Loucy (cell line): ENCODE measurements at regions not wholly inside any gene's neighbourhood (a gene's known extent, or its start where the extent isn't known, plus 50 kb on each side); places are given as distances from the start of the nearest gene placed in this dataset.

Source experiments
- H2AFZ ChIP-seq: fragments of 200-600 bp; sonication (generic); 2 replicates; pipeline ENCODE4 v1.6.0; 2016; ENCODE audit warnings: antibody characterized with exemption, mild to moderate bottlenecking, low read length, moderate library complexity
- H3F3A ChIP-seq: fragments of 200-600 bp; 2 replicates; pipeline ENCODE4 v1.6.0; 2016; ENCODE audit warnings: antibody characterized with exemption, low read depth, mild to moderate bottlenecking
- H3K27me3 ChIP-seq: fragments of 200-600 bp; sonication (generic); 2 replicates; pipeline ENCODE4 v1.6.1; 2014; ENCODE audit warnings: low read length, mild to moderate bottlenecking; ENCODE audit not compliant: insufficient read depth, poor library complexity, severe bottlenecking
- H3K36me3 ChIP-seq: fragments of 200-600 bp; sonication (generic); 2 replicates; pipeline ENCODE4 v1.6.1; 2016; ENCODE audit warnings: low read length; ENCODE audit not compliant: insufficient read depth
- H3K4me1 ChIP-seq: fragments of 200-600 bp; sonication (generic); 2 replicates; pipeline ENCODE4 v1.5.1; 2014; ENCODE audit warnings: low read length, mild to moderate bottlenecking; ENCODE audit not compliant: insufficient read depth, poor library complexity, severe bottlenecking
- H3K4me2 ChIP-seq: fragments of 200-600 bp; sonication (generic); 2 replicates; pipeline ENCODE4 v1.6.0; 2014; ENCODE audit warnings: antibody characterized with exemption, low read length, low read depth, mild to moderate bottlenecking; ENCODE audit not compliant: poor library complexity, severe bottlenecking
- H3K4me3 ChIP-seq: fragments of 200-600 bp; sonication (generic); 2 replicates; pipeline ENCODE4 v1.5.1; 2014; ENCODE audit warnings: low read length, mild to moderate bottlenecking, mixed read lengths; ENCODE audit not compliant: poor library complexity, severe bottlenecking
- H3K79me2 ChIP-seq: fragments of 200-600 bp; sonication (generic); 2 replicates; pipeline ENCODE4 v1.6.1; 2014; ENCODE audit warnings: low read length; ENCODE audit not compliant: insufficient read depth
- H3K9ac ChIP-seq: fragments of 200-600 bp; sonication (generic); 2 replicates; pipeline ENCODE4 v1.6.0; 2014; ENCODE audit warnings: mild to moderate bottlenecking, low read depth, low read length, moderate library complexity; ENCODE audit not compliant: poor library complexity, severe bottlenecking
- H3K9me2 ChIP-seq: fragments of 200-600 bp; sonication (generic); replicated peaks from 2 replicates; pipeline ENCODE4 v1.6.1; 2016; ENCODE audit warnings: low read depth, low read length, mixed read lengths
- H3K9me3 ChIP-seq: fragments of 200-600 bp; sonication (generic); 2 replicates; pipeline ENCODE4 v1.6.1; 2014; ENCODE audit warnings: mild to moderate bottlenecking, antibody characterized with exemption, low read length, low read depth; ENCODE audit not compliant: insufficient read depth
- H4K20me1 ChIP-seq: fragments of 200-600 bp; sonication (generic); 2 replicates; pipeline ENCODE4 v1.6.0; 2014; ENCODE audit warnings: antibody characterized with exemption, low read length, mild to moderate bottlenecking; ENCODE audit not compliant: insufficient read depth, poor library complexity, severe bottlenecking
- EZH2phosphoT487 ChIP-seq: fragments of 200-600 bp; IDR thresholded peaks from 2 replicates; pipeline ENCODE4 v1.6.1; 2018; ENCODE audit warnings: antibody characterized with exemption, mild to moderate bottlenecking, moderate library complexity, borderline replicate concordance
- TF ChIP-seq, protein P1 (sequence below): fragments of 200-600 bp; sonication (generic); conservative IDR thresholded peaks from 2 replicates; pipeline ENCODE4 v1.5.1; 2014; ENCODE audit warnings: mild to moderate bottlenecking, antibody characterized with exemption, low read length

DNA sequence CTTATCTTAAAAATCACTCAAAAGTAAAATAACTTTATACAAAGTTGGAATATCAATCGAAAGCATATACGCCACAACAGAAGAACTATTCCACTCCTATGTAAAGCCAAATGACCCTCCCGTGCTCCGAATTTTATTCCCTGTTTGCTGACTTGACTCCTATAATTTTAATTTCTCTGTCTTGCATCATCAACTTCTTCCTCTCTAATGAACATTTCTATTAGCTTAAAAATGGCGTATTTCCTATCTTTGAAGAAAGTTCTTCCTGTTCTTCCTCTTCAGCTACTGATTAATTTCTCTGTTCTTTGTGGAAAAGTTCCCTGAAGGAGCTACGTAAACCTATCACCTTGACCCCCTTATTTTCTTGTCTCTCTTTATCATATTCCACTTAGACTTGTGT, 389.3 kb downstream of the LMO7 start:
- H4K20me1 ChIP-seq: no peaks in the 10 kb centered on the region
- no peaks in the 10 kb centered on the region for H3K79me2 ChIP-seq
- H3K9me2 ChIP-seq: no peaks in the 10 kb centered on the region
- H3K4me3 ChIP-seq: no peak overlapping the region
- H3K9ac ChIP-seq: no peak overlapping the region
- no peaks in the 10 kb centered on the region for H3K9me3 ChIP-seq
- H3F3A ChIP-seq: no peaks in the 10 kb centered on the region
- no peak overlapping the region for H3K4me2 ChIP-seq
- H3K36me3 ChIP-seq: no peaks in the 10 kb centered on the region
- no peak overlapping the region for H2AFZ ChIP-seq
- no peaks in the 10 kb centered on the region for H3K27me3 ChIP-seq
- no peaks in the 10 kb centered on the region for H3K4me1 ChIP-seq
- TF ChIP-seq, protein P1, sequence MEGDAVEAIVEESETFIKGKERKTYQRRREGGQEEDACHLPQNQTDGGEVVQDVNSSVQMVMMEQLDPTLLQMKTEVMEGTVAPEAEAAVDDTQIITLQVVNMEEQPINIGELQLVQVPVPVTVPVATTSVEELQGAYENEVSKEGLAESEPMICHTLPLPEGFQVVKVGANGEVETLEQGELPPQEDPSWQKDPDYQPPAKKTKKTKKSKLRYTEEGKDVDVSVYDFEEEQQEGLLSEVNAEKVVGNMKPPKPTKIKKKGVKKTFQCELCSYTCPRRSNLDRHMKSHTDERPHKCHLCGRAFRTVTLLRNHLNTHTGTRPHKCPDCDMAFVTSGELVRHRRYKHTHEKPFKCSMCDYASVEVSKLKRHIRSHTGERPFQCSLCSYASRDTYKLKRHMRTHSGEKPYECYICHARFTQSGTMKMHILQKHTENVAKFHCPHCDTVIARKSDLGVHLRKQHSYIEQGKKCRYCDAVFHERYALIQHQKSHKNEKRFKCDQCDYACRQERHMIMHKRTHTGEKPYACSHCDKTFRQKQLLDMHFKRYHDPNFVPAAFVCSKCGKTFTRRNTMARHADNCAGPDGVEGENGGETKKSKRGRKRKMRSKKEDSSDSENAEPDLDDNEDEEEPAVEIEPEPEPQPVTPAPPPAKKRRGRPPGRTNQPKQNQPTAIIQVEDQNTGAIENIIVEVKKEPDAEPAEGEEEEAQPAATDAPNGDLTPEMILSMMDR: no peak
- no peak for TF ChIP-seq EZH2phosphoT487

DNA sequence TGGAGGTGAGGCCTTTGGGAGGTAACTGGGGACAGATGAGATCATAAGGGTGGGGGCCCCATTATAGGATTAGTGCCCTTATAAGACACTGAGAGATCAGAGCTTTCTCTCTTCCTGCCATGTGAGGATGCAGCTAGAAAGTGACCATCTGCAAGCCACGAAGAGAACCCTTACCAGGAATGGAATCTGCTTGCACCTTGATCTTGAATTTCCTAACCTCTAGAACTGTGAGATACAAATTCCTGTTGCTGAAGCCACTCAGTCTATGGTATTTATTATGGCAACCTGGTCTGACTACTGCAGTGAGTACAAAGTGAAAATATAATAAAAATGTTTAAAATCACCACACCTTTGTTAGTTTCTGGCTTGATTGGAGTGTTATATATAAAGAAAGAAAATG, 388.0 kb downstream of the LMO7 start:
- H3K79me2 ChIP-seq: no peaks in the 10 kb centered on the region
- H4K20me1 ChIP-seq: no peaks in the 10 kb centered on the region
- no peaks in the 10 kb centered on the region for H3K4me1 ChIP-seq
- no peaks in the 10 kb centered on the region for H3K9me3 ChIP-seq
- no peak overlapping the region for H2AFZ ChIP-seq
- H3K4me3 ChIP-seq: no peak overlapping the region
- H3K9ac ChIP-seq: no peak overlapping the region
- H3K27me3 ChIP-seq: no peaks in the 10 kb centered on the region
- H3K9me2 ChIP-seq: no peaks in the 10 kb centered on the region
- TF ChIP-seq, protein P1: no peak
- H3K36me3 ChIP-seq: no peaks in the 10 kb centered on the region
- no peak overlapping the region for H3K4me2 ChIP-seq
- H3F3A ChIP-seq: no peaks in the 10 kb centered on the region

DNA sequence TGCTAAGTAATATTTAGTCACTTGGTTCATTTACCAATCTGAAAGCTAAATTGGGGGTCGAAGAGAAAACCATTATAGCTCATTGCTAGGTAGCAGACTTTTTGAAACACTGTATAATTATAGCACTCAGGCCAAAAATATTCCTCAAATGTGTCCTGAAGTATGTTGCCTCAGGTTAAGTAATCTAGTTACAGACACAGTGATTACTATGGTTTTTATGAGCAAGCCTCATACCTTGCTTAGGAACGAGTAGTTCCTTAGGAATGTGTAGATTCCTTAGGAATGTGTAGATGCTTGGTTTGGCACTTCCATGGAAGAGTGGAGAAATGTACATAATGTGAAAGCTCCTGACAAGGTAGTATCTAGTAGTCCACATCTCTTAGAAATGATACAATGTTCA, 387.5 kb downstream of the LMO7 start:
- H3K27me3 ChIP-seq: no peaks in the 10 kb centered on the region
- TF ChIP-seq EZH2phosphoT487: no peak
- TF ChIP-seq, protein P1: no peak
- no peaks in the 10 kb centered on the region for H3K36me3 ChIP-seq
- H3K9me2 ChIP-seq: no peaks in the 10 kb centered on the region
- H3K79me2 ChIP-seq: no peaks in the 10 kb centered on the region
- H3K9me3 ChIP-seq: no peaks in the 10 kb centered on the region
- H3K9ac ChIP-seq: no peak overlapping the region
- no peaks in the 10 kb centered on the region for H4K20me1 ChIP-seq
- no peak overlapping the region for H2AFZ ChIP-seq
- H3K4me2 ChIP-seq: no peak overlapping the region
- no peaks in the 10 kb centered on the region for H3F3A ChIP-seq
- H3K4me1 ChIP-seq: no peaks in the 10 kb centered on the region
- no peak overlapping the region for H3K4me3 ChIP-seq
